ENCODE measurements at regions not wholly inside any gene's neighbourhood (a gene's known extent, or its start where the extent isn't known, plus 50 kb on each side); places are given as distances from the start of the nearest gene placed in this dataset.

GRCh38 chr6:133814797-133815196 is 74.1 kb upstream of the TCF21 start:
- no peak for TF ChIP-seq CTCF (conservative IDR thresholded peaks at IDR 0.05; ENCODE audit: low read depth, low read length)
- TF ChIP-seq EZH2 (IDR thresholded peaks at IDR 0.05; ENCODE audit: borderline replicate concordance, low read depth, low read length, poor library complexity, severe bottlenecking), result no peak
